IMR-90 (cell line): ENCODE measurements at regions not wholly inside any gene's neighbourhood (a gene's known extent, or its start where the extent isn't known, plus 50 kb on each side); places are given as distances from the start of the nearest gene placed in this dataset.
A peak's percentile ranks its signal among the peaks of the same experiment; 100 is the strongest.
"Not testable (repeated sequence)": the region's sequence is repeated elsewhere in the genome, so short reads cannot be mapped to it uniquely, and the experiment has no call there.

ENCODE experiments used
- ATAC-seq: fragments of 200-7000 bp; cut with Tn5 transposase; 2 replicates; pipeline ENCODE4 v1.9.1; 2020; ENCODE audit warnings: low read depth, mild to moderate bottlenecking, moderate library complexity
- BruUV-seq: library from RNA; stranded (reverse); fragments of 400-500 nt; replicated peaks from 2 replicates; lab custom pipeline; 2021; lab: Mats Ljungman, UMichigan
- CTCF ChIA-PET: fragments of 300-600 bp; formaldehyde crosslinking; extraction: SDS; loops from one replicate; lab custom pipeline; 2021; ENCODE audit warnings: antibody characterized with exemption; lab: Yijun Ruan, JAX
- POLR2A ChIA-PET: fragments of 300-600 bp; sonication (Branson Sonifier 250); formaldehyde crosslinking; loops from one replicate; lab custom pipeline; 2022; ENCODE audit warnings: antibody characterized with exemption; ENCODE audit not compliant: unreplicated experiment; lab: Charles Lee
- DNase-seq: peaks from one replicate; pipeline ENCODE4 v3.0.0; 2013
- H2AFZ ChIP-seq: replicated peaks from 2 replicates; pipeline ENCODE3; 2013; ENCODE audit warnings: low read length, mild to moderate bottlenecking; ENCODE audit not compliant: poor library complexity
- H2AK5ac ChIP-seq: 2 replicates; pipeline ENCODE4 v1.6.1; 2013; ENCODE audit warnings: low read depth, low read length, inconsistent platforms
- H2AK9ac ChIP-seq: replicated peaks from 2 replicates; pipeline ENCODE3; 2013; ENCODE audit warnings: mild to moderate bottlenecking, low read depth, low read length, moderate library complexity; ENCODE audit not compliant: poor library complexity
- H2BK120ac ChIP-seq: 2 replicates; pipeline ENCODE4 v1.6.1; 2013; ENCODE audit warnings: low read depth, low read length, inconsistent platforms
- H2BK15ac ChIP-seq: 3 replicates; pipeline ENCODE4 v1.6.1; 2013; ENCODE audit warnings: low read depth, low read length, inconsistent platforms
- H2BK20ac ChIP-seq: 2 replicates; pipeline ENCODE4 v1.6.1; 2013; ENCODE audit warnings: low read depth, mild to moderate bottlenecking, inconsistent platforms, low read length, moderate library complexity
- H2BK5ac ChIP-seq: 2 replicates; pipeline ENCODE4 v1.6.1; 2013; ENCODE audit warnings: mild to moderate bottlenecking, low read depth, low read length, inconsistent platforms; ENCODE audit not compliant: poor library complexity, severe bottlenecking
- H3K14ac ChIP-seq: replicated peaks from 2 replicates; pipeline ENCODE4 v1.6.1; 2013; ENCODE audit warnings: low read depth, low read length, inconsistent platforms
- H3K18ac ChIP-seq: 2 replicates; pipeline ENCODE4 v1.6.1; 2013; ENCODE audit warnings: low read depth, low read length, control low read depth
- H3K23ac ChIP-seq: 2 replicates; pipeline ENCODE4 v1.6.1; 2013; ENCODE audit warnings: low read depth, low read length, inconsistent platforms
- H3K27ac ChIP-seq: 2 replicates; pipeline ENCODE4 v1.5.1; 2013; ENCODE audit warnings: mild to moderate bottlenecking, control low read depth, low read length; ENCODE audit not compliant: insufficient read depth
- H3K27me3 ChIP-seq: 2 replicates; pipeline ENCODE4 v1.6.1; 2013; ENCODE audit warnings: low read length; ENCODE audit not compliant: control insufficient read depth, insufficient read depth
- H3K36me3 ChIP-seq: 2 replicates; pipeline ENCODE4 v1.6.1; 2013; ENCODE audit warnings: low read length, mixed read lengths; ENCODE audit not compliant: control insufficient read depth, insufficient read depth
- H3K4ac ChIP-seq: 2 replicates; pipeline ENCODE4 v1.6.1; 2013; ENCODE audit warnings: low read depth, low read length, inconsistent platforms
- H3K4me1 ChIP-seq: 2 replicates; pipeline ENCODE4 v1.6.1; 2013; ENCODE audit warnings: low read length, mixed read lengths; ENCODE audit not compliant: control insufficient read depth, insufficient read depth
- H3K4me2 ChIP-seq: 2 replicates; pipeline ENCODE4 v1.6.1; 2013; ENCODE audit warnings: low read depth, mild to moderate bottlenecking, control low read depth, low read length, moderate library complexity
- H3K4me3 ChIP-seq: 2 replicates; pipeline ENCODE4 v1.5.1; 2013; ENCODE audit warnings: low read depth, mild to moderate bottlenecking, control low read depth, low read length, moderate library complexity; ENCODE audit not compliant: insufficient read depth
- H3K56ac ChIP-seq: 2 replicates; pipeline ENCODE4 v1.6.1; 2013; ENCODE audit warnings: low read length, inconsistent platforms; ENCODE audit not compliant: insufficient read depth; ENCODE audit errors: extremely low read depth
- H3K79me1 ChIP-seq, 2 experiments: 2 replicates each; pipeline ENCODE4 v1.6.1; 2013; ENCODE audit warnings: low read length in 2 of 2, inconsistent platforms in 1 of 2, low read depth in 1 of 2
- H3K9ac ChIP-seq: 2 replicates; pipeline ENCODE4 v1.6.1; 2013; ENCODE audit warnings: low read depth, low read length, control low read depth
- H3K9me1 ChIP-seq: 2 replicates; pipeline ENCODE4 v1.6.1; 2013; ENCODE audit warnings: low read length, inconsistent platforms; ENCODE audit not compliant: insufficient read depth
- H3K9me3 ChIP-seq: 2 replicates; pipeline ENCODE4 v1.6.1; 2013; ENCODE audit warnings: low read length; ENCODE audit not compliant: control insufficient read depth, insufficient read depth
- H4K20me1 ChIP-seq: 2 replicates; pipeline ENCODE4 v1.6.1; 2013; ENCODE audit warnings: low read length, inconsistent platforms; ENCODE audit not compliant: insufficient read depth
- H4K5ac ChIP-seq: 2 replicates; pipeline ENCODE4 v1.6.1; 2013; ENCODE audit warnings: mild to moderate bottlenecking, low read depth, low read length, control low read depth
- H4K8ac ChIP-seq, 2 experiments: 2 replicates each; pipeline ENCODE4 v1.6.1; 2013; ENCODE audit warnings: low read depth in 2 of 2, low read length in 2 of 2, control low read depth in 1 of 2, inconsistent platforms in 1 of 2
- H4K91ac ChIP-seq: 2 replicates; pipeline ENCODE4 v1.6.1; 2013; ENCODE audit warnings: low read depth, low read length, inconsistent platforms; ENCODE audit not compliant: insufficient read depth
- MAFK ChIP-seq: IDR thresholded peaks from 2 replicates; pipeline ENCODE4 v1.6.1; 2012; ENCODE audit warnings: low read depth, low read length, improper control_type of control experiment
- WGBS, 2 experiments: methylation state at CpG; one replicate each; pipeline versions ENCODE4 v1.1.5 to v1.1.7; 2013; ENCODE audit warnings: missing lambda C conversion rate in 2 of 2; ENCODE audit not compliant: insufficient read length in 1 of 2; ENCODE audit errors: extremely low coverage in 2 of 2; 5-methylcytosine and 5-hydroxymethylcytosine counted together
- dilution Hi-C: fragments of 300-500 bp; cut with HindIII; formaldehyde crosslinking; loops from one replicate; pipeline ENCODE4 v1.14.3; 2018; ENCODE audit warnings: low sequenced_read_pairs; ENCODE audit not compliant: unreplicated experiment
- in situ Hi-C: fragments of 300-500 bp; cut with MboI; formaldehyde crosslinking; loops from 3 replicates; pipeline ENCODE4 v1.14.3; 2019; ENCODE audit warnings: low sequenced_read_pairs, inconsistent platforms, mixed read lengths
- intact Hi-C: fragments of 100-400 bp; cut with micrococcal nuclease; formaldehyde crosslinking; loops from 2 replicates; pipeline ENCODE4 v1.10.0; 2022
- TF ChIP-seq, protein P1 (sequence below): conservative IDR thresholded peaks from 2 replicates; pipeline ENCODE4 v1.5.1; 2012; ENCODE audit warnings: mild to moderate bottlenecking, low read depth, low read length, improper control_type of control experiment

- in situ Hi-C loops (no loop called here), intact Hi-C loops (no loop called here), dilution Hi-C loops (no loop called here)
- Histone ChIP-seq H3K4ac (no peak overlapping the region), H4K8ac (no peak overlapping the region), H2BK120ac (no peak overlapping the region), H3K27ac (no peak overlapping the region), H3K9me3 (peaks cover 7% of the 10 kb centered on the region; the same call in 1 of the 2 replicates), H3K27me3 (0 out of 2 replicates have a peak, but pooled peaks cover 1% of the 10 kb centered on the region), H3K36me3 (no peaks in the 10 kb centered on the region), H3K4me2 (no peak overlapping the region), H4K91ac (no peak overlapping the region), H2AK5ac (no peak overlapping the region), H3K14ac (no peak overlapping the region), H2AK9ac (no peak overlapping the region), H3K9me1 (no peaks in the 10 kb centered on the region), H3K79me1 (no peaks in the 10 kb centered on the region), H3K4me3 (no peak overlapping the region), H3K9ac (no peak overlapping the region), H4K5ac (no peak overlapping the region), H2BK20ac (no peak overlapping the region), H3K4me1 (no peaks in the 10 kb centered on the region), H2AFZ (no peak overlapping the region), H4K20me1 (no peaks in the 10 kb centered on the region), H2BK15ac (no peak overlapping the region), H3K56ac (no peak overlapping the region), H2BK5ac (no peak overlapping the region), H3K18ac (no peak overlapping the region), H3K23ac (no peak overlapping the region)
- CTCF ChIA-PET = no interaction called here
- TF ChIP-seq MAFK = 0 out of 2 replicates have a peak, but pooled peaks have one; percentile 5
- TF ChIP-seq, protein P1, sequence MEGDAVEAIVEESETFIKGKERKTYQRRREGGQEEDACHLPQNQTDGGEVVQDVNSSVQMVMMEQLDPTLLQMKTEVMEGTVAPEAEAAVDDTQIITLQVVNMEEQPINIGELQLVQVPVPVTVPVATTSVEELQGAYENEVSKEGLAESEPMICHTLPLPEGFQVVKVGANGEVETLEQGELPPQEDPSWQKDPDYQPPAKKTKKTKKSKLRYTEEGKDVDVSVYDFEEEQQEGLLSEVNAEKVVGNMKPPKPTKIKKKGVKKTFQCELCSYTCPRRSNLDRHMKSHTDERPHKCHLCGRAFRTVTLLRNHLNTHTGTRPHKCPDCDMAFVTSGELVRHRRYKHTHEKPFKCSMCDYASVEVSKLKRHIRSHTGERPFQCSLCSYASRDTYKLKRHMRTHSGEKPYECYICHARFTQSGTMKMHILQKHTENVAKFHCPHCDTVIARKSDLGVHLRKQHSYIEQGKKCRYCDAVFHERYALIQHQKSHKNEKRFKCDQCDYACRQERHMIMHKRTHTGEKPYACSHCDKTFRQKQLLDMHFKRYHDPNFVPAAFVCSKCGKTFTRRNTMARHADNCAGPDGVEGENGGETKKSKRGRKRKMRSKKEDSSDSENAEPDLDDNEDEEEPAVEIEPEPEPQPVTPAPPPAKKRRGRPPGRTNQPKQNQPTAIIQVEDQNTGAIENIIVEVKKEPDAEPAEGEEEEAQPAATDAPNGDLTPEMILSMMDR = no peak
- DNase-seq = no peak
- POLR2A ChIA-PET = no interaction called here
- no CpG with 5 or more reads among the region's 1 CpG for WGBS, 2 experiments
- BruUV-seq = no TSS peak
- ATAC-seq = no peak
Measured at GRCh38 chr9:82912645-82913044, 150.3 kb downstream of the RASEF start.

DNA sequence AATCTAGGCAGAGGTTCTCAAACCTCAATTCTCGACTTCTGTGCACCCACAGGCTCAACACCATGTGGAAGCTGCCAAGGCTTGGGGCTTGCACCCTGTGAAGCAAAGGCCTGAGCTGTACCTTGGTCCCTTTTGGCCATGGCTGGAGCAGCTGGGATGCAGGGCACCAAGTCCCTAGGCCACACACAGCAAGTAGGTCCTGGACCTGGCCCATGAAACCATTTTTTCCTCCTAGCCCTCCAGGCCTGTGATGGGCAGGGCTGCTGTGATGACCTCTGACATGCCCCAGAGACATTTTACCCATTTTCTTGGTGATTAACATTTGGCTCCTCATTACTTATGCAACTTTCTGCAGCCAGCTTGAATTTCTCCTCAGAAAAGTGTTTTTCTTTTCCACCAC is 146.7 kb downstream of the RASEF start:
- H4K5ac ChIP-seq, H2BK20ac ChIP-seq, H3K18ac ChIP-seq, H3K14ac ChIP-seq, H2AK9ac ChIP-seq, H3K4ac ChIP-seq, H3K36me3 ChIP-seq, H3K27ac ChIP-seq, in situ Hi-C loops, H3K56ac ChIP-seq, POLR2A ChIA-PET, H2BK120ac ChIP-seq, intact Hi-C loops, H3K9me3 ChIP-seq, H2AK5ac ChIP-seq, H3K4me2 ChIP-seq, H2BK15ac ChIP-seq, H2BK5ac ChIP-seq, CTCF ChIA-PET, H3K9ac ChIP-seq, H3K9me1 ChIP-seq, dilution Hi-C loops, H4K8ac ChIP-seq, ATAC-seq, H4K20me1 ChIP-seq, H2AFZ ChIP-seq, H3K4me1 ChIP-seq, H3K4me3 ChIP-seq, H4K91ac ChIP-seq, H3K23ac ChIP-seq, DNase-seq, BruUV-seq, H3K27me3 ChIP-seq, H3K79me1 ChIP-seq: not testable (repeated sequence)
- WGBS, 2 experiments = 0% methylated on average over 1 of the region's 1 CpG; no CpG with 5 or more reads in 1 of the 2 experiments
